Mucosa of rectum (tissue), 2 donors: ENCODE measurements at regions not wholly inside any gene's neighbourhood (a gene's known extent, or its start where the extent isn't known, plus 50 kb on each side); places are given as distances from the start of the nearest gene placed in this dataset.

Experiments used
- H3K27ac ChIP-seq, 2 donors: one replicate each; pipeline ENCODE4 v1.7.0; 2013; ENCODE audit warnings: inconsistent platforms in 2 of 2, low read depth in 2 of 2, low read length in 2 of 2
- H3K27me3 ChIP-seq, 2 donors: one replicate each; pipeline ENCODE4 v1.7.0; 2013; ENCODE audit warnings: low read length in 2 of 2; ENCODE audit not compliant: control insufficient read depth in 2 of 2, insufficient read depth in 2 of 2
- H3K36me3 ChIP-seq, 2 donors: one replicate each; pipeline ENCODE4 v1.7.0; 2013; ENCODE audit warnings: low read length in 2 of 2; ENCODE audit not compliant: control insufficient read depth in 2 of 2, insufficient read depth in 2 of 2
- H3K4me1 ChIP-seq, 2 donors: one replicate each; pipeline ENCODE4 v1.7.0; 2013; ENCODE audit warnings: low read length in 2 of 2, mild to moderate bottlenecking in 1 of 2; ENCODE audit not compliant: control insufficient read depth in 2 of 2, insufficient read depth in 2 of 2
- H3K4me3 ChIP-seq, 2 donors: one replicate each; pipeline ENCODE4 v1.7.0; 2013; ENCODE audit warnings: low read length in 2 of 2
- H3K9ac ChIP-seq, 2 donors: one replicate each; pipeline ENCODE4 v1.7.0; 2013; ENCODE audit warnings: low read length in 2 of 2, low read depth in 1 of 2, mild to moderate bottlenecking in 1 of 2
- H3K9me3 ChIP-seq, 2 donors: one replicate each; pipeline ENCODE4 v1.7.0; 2013; ENCODE audit warnings: low read length in 2 of 2; ENCODE audit not compliant: control insufficient read depth in 2 of 2
- donor health status: healthy.
- donor health status: Normal muscosa, but diverticular disease.

- no peaks in the 10 kb centered on the region for H3K9me3 ChIP-seq
- peaks cover 0 to under 1% of the 10 kb centered on the region in 2 donors for H3K4me1 ChIP-seq
- no peak overlapping the region for H3K9ac ChIP-seq
- H3K36me3 ChIP-seq: no peaks in the 10 kb centered on the region
- no peaks in the 10 kb centered on the region for H3K27me3 ChIP-seq
- no peak overlapping the region for H3K4me3 ChIP-seq
- no peak overlapping the region for H3K27ac ChIP-seq
These were observed 198.6 kb upstream of the HMCN1 start for GRCh38 chr1:185535621-185536020.

DNA sequence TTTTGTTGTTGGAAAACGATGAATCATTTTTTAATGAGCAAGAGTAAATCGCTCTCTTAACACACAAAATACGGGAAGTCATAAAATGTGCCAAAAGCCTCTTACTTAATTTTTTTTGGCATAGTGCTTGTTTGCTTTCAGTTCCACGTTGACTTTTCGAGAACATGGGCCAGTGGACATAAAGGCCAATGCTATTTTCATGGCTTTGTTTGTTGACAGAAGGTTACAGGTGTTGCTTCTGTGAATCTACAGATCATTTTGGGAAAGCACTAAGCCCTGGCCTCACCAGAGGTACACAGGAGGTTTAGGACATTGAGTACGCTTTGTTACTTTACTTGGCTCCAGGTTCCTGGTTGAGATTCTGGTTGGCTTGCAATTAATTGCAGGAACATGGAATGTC, 199.4 kb upstream of the HMCN1 start:
- H3K27me3 ChIP-seq: no peaks in the 10 kb centered on the region
- peak overlapping the region in 1 of 2 donors; percentile 26 for H3K27ac ChIP-seq
- no peak overlapping the region for H3K9ac ChIP-seq
- H3K36me3 ChIP-seq: no peaks in the 10 kb centered on the region
- H3K9me3 ChIP-seq: no peaks in the 10 kb centered on the region
- peaks cover 5 to 6% of the 10 kb centered on the region in 2 donors for H3K4me1 ChIP-seq
- no peak overlapping the region for H3K4me3 ChIP-seq

DNA sequence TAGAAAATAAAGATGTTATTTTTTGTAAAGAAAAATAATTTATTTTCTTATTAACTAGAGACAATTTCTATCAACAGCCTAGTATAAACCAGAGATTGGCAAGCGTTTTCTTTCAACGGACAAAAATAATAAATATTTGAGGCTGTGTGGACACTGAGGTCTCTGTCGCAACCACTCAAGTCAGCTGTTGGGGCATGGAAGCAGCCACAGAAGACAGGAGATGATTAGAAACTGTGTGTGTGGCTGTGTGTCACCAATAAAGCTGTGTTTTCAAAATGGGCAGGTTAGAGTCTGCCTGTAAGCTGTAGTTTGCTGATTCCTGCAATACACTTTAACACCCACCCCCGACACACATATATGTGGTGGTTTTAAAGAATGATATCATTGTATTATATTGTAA, 200.6 kb upstream of the HMCN1 start:
- Histone ChIP-seq H3K4me3 (no peak overlapping the region), H3K36me3 (no peaks in the 10 kb centered on the region), H3K9me3 (no peaks in the 10 kb centered on the region), H3K9ac (no peak overlapping the region), H3K4me1 (peaks cover 5 to 11% of the 10 kb centered on the region in 2 donors), H3K27ac (no peak overlapping the region), H3K27me3 (no peaks in the 10 kb centered on the region)

DNA sequence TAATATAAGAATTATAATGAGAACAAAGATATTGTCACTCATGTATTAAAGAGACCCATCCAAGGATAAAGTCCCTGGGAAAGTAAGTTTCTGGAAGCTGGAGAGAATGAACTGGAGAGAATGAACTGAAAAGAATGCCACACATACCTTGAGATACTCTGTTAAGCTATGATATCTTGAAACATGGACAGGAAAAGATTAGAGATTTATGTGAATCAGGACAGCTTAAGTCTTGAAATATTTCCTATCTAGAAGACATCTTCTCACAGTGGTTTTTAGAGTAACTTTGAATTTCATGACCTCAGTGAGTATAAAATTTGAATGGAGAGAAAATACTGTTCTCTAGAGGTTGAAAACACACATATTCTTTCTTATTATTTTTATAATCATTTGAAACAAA, 201.3 kb upstream of the HMCN1 start:
- Histone ChIP-seq H3K9me3 (no peaks in the 10 kb centered on the region), H3K27me3 (no peaks in the 10 kb centered on the region), H3K36me3 (no peaks in the 10 kb centered on the region), H3K4me3 (no peak overlapping the region), H3K27ac (no peak overlapping the region), H3K4me1 (peaks cover 5 to 11% of the 10 kb centered on the region in 2 donors), H3K9ac (no peak overlapping the region)

GRCh38 chr1:185531838-185532237, 202.4 kb upstream of the HMCN1 start:
- H3K4me3 ChIP-seq: no peak overlapping the region
- H3K36me3 ChIP-seq: no peaks in the 10 kb centered on the region

GRCh38 chr1:185530215-185530614, 204.0 kb upstream of the HMCN1 start:
- no peaks in the 10 kb centered on the region for H3K36me3 ChIP-seq
- H3K27ac ChIP-seq: no peak overlapping the region
- H3K27me3 ChIP-seq: no peaks in the 10 kb centered on the region
- no peaks in the 10 kb centered on the region for H3K9me3 ChIP-seq
- H3K9ac ChIP-seq: no peak overlapping the region
- H3K4me3 ChIP-seq: no peak overlapping the region
- peaks cover 8 to 11% of the 10 kb centered on the region in 2 donors for H3K4me1 ChIP-seq

More at GRCh38 chr1:185531838-185532237, 202.4 kb upstream of the HMCN1 start:
- Histone ChIP-seq H3K9ac (no peak overlapping the region), H3K4me1 (peaks cover 5 to 11% of the 10 kb centered on the region in 2 donors), H3K9me3 (no peaks in the 10 kb centered on the region), H3K27ac (no peak overlapping the region), H3K27me3 (no peaks in the 10 kb centered on the region)

DNA sequence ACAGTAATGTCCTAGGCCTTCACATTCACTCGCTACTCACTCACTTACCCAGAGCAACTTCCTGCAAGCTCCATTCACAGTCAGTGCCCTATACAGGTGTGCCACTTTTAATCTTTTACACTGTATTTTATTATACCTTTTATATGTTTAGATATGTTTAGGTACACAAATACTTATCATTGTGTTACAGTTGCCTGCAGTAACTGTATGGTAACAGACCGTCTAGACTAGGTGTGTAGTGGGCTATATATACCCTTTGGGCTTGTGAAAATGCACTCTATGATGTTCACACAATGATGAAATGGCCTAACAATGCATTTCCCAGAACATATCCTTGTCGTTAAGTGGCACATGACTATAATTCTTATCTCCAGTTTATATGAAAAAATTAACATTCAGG, 204.5 kb upstream of the HMCN1 start:
- H3K9ac ChIP-seq: no peak overlapping the region
- H3K9me3 ChIP-seq: no peaks in the 10 kb centered on the region
- H3K36me3 ChIP-seq: no peaks in the 10 kb centered on the region
- no peaks in the 10 kb centered on the region for H3K27me3 ChIP-seq
- H3K27ac ChIP-seq: no peak overlapping the region
- H3K4me3 ChIP-seq: no peak overlapping the region
- H3K4me1 ChIP-seq: peaks cover 8 to 11% of the 10 kb centered on the region in 2 donors

GRCh38 chr1:185528084-185528676, 206.0 kb upstream of the HMCN1 start:
- Histone ChIP-seq H3K36me3 (no peaks in the 10 kb centered on the region), H3K9me3 (no peaks in the 10 kb centered on the region), H3K9ac (no peak overlapping the region), H3K27ac (no peak overlapping the region), H3K4me1 (peaks cover 8 to 11% of the 10 kb centered on the region in 2 donors), H3K4me3 (no peak overlapping the region), H3K27me3 (no peaks in the 10 kb centered on the region)

- Histone ChIP-seq H3K27me3 (no peaks in the 10 kb centered on the region), H3K4me3 (no peak overlapping the region), H3K4me1 (peaks cover 8 to 11% of the 10 kb centered on the region in 2 donors), H3K27ac (no peak overlapping the region), H3K9ac (no peak overlapping the region), H3K36me3 (no peaks in the 10 kb centered on the region), H3K9me3 (no peaks in the 10 kb centered on the region)
These were observed 207.6 kb upstream of the HMCN1 start for GRCh38 chr1:185526344-185527307.

GRCh38 chr1:185520188-185520920, 203.3 kb upstream of the IVNS1ABP start:
- no peaks in the 10 kb centered on the region for H3K27me3 ChIP-seq
- no peaks in the 10 kb centered on the region for H3K36me3 ChIP-seq
- no peaks in the 10 kb centered on the region for H3K4me1 ChIP-seq
- H3K4me3 ChIP-seq: no peak overlapping the region
- H3K27ac ChIP-seq: no peak overlapping the region
- H3K9me3 ChIP-seq: no peaks in the 10 kb centered on the region
- H3K9ac ChIP-seq: no peak overlapping the region
